ENCODE measurements at regions not wholly inside any gene's neighbourhood (a gene's known extent, or its start where the extent isn't known, plus 50 kb on each side); places are given as distances from the start of the nearest gene placed in this dataset.

DNA sequence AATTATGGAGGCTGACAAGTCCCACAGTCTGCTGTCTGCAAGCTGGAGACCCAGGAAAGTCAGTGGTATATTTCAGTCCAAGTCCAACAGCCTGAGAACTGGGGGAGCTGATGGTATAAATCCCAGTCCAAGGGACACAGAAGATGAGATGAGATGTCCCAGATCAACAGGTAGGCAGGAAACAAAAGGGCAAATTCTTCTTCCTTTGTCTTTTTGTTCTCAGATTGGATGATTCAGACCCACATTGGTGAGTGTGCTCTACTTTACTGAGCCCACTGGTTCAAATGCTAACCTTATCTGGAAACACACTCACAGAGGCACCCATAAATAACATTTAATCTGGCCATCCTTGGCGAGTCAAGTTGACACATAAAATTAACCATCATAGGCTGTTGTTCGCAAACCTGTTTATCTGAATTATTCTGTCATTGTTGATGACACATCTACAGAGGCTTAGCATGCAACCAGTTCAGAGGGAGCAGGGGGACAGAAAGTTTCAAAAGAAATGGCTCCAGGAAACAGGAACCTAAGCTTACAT, 62.7 kb upstream of the ITGA11 start:
- TF ChIP-seq SMAD3 (CRISPR knock-in tag; IDR thresholded peaks at IDR 0.05; ENCODE audit: borderline replicate concordance) (no peak), CTCF (IDR thresholded peaks at IDR 0.05) (no peak), CDX4 (CRISPR knock-in tag; IDR thresholded peaks at IDR 0.05; ENCODE audit: borderline replicate concordance) (no peak), MAX (CRISPR knock-in tag; IDR thresholded peaks at IDR 0.05) (no peak), OVOL2 (CRISPR knock-in tag; IDR thresholded peaks at IDR 0.05; ENCODE audit: borderline replicate concordance) (no peak), ATF1 (CRISPR knock-in tag; IDR thresholded peaks at IDR 0.05) (no peak), CBFB (CRISPR knock-in tag; IDR thresholded peaks at IDR 0.05; ENCODE audit: low read depth) (no peak), ZNF263 (CRISPR knock-in tag; IDR thresholded peaks at IDR 0.05; ENCODE audit: low read depth) (no peak), FOXJ3 (CRISPR knock-in tag; IDR thresholded peaks at IDR 0.05; ENCODE audit: borderline replicate concordance) (no peak), JUN (CRISPR knock-in tag; IDR thresholded peaks at IDR 0.05) (no peak), TP53 (CRISPR knock-in tag; IDR thresholded peaks at IDR 0.05) (no peak), NR1H2 (CRISPR knock-in tag; IDR thresholded peaks at IDR 0.05) (no peak)
- TF ChIP-seq, protein P1, sequence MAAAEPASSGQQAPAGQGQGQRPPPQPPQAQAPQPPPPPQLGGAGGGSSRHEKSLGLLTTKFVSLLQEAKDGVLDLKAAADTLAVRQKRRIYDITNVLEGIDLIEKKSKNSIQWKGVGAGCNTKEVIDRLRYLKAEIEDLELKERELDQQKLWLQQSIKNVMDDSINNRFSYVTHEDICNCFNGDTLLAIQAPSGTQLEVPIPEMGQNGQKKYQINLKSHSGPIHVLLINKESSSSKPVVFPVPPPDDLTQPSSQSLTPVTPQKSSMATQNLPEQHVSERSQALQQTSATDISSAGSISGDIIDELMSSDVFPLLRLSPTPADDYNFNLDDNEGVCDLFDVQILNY (CRISPR knock-in tag; IDR thresholded peaks at IDR 0.05) = no peak

Data from WTC11 (cell line).